H1 (cell line): ENCODE measurements at regions not wholly inside any gene's neighbourhood (a gene's known extent, or its start where the extent isn't known, plus 50 kb on each side); places are given as distances from the start of the nearest gene placed in this dataset.

ENCODE experiments used
- CTCF ChIA-PET: fragments of 300-600 bp; sonication (Branson Sonifier 250); formaldehyde crosslinking; loops from one replicate; lab custom pipeline; 2021; ENCODE audit not compliant: partially characterized antibody; lab: Charles Lee
- POLR2A ChIA-PET: fragments of 300-600 bp; sonication (Branson Sonifier 250); formaldehyde crosslinking; loops from one replicate; lab custom pipeline; 2021; ENCODE audit warnings: inconsistent platforms; ENCODE audit not compliant: partially characterized antibody; lab: Charles Lee
- DNase-seq, 2 experiments: peaks; one replicate each; pipeline versions ENCODE4 v3.0.0 to v3.0.0-alpha.2; 2010 to 2022; ENCODE audit warnings: low spot score in 2 of 2, low read depth in 1 of 2, mixed read lengths in 1 of 2
- FAIRE-seq: peaks from 2 replicates; lab custom pipeline; 2011; peaks lifted over from hg19 to GRCh38; lab: Jason Lieb, UNC
- H2AFZ ChIP-seq: 2 replicates; pipeline ENCODE4 v1.8.1; 2012; ENCODE audit warnings: low read length, inconsistent platforms
- H2AK5ac ChIP-seq: 2 replicates; pipeline ENCODE4 v1.6.1; 2013; ENCODE audit warnings: low read depth, low read length
- H2BK120ac ChIP-seq: replicated peaks from 2 replicates; pipeline ENCODE3; 2013; ENCODE audit warnings: low read depth, low read length, inconsistent platforms
- H2BK12ac ChIP-seq: 2 replicates; pipeline ENCODE4 v1.6.1; 2013; ENCODE audit warnings: low read depth, low read length
- H2BK15ac ChIP-seq: 2 replicates; pipeline ENCODE4 v1.6.1; 2013; ENCODE audit warnings: low read length
- H2BK20ac ChIP-seq: 2 replicates; pipeline ENCODE4 v1.6.1; 2013; ENCODE audit warnings: low read length
- H2BK5ac ChIP-seq: 2 replicates; pipeline ENCODE4 v1.6.1; 2013; ENCODE audit warnings: low read depth, low read length
- H3K14ac ChIP-seq: 2 replicates; pipeline ENCODE4 v1.6.1; 2013; ENCODE audit warnings: inconsistent platforms; ENCODE audit not compliant: insufficient read length
- H3K18ac ChIP-seq: 2 replicates; pipeline ENCODE4 v1.6.1; 2013; ENCODE audit warnings: low read length; ENCODE audit errors: extremely low read depth
- H3K23ac ChIP-seq: 2 replicates; pipeline ENCODE4 v1.6.1; 2013; ENCODE audit warnings: inconsistent platforms; ENCODE audit not compliant: insufficient read length
- H3K23me2 ChIP-seq: 2 replicates; pipeline ENCODE4 v1.6.1; 2013; ENCODE audit warnings: low read depth, low read length
- H3K27ac ChIP-seq: 2 replicates; pipeline ENCODE4 v1.6.1; 2011; ENCODE audit warnings: low read depth, low read length, inconsistent platforms
- H3K27me3 ChIP-seq, 4 experiments: replicated peaks in 1 of 4; 1 replicate in 1 of 4; 2 replicates in 3 of 4; pipeline versions ENCODE4 v1.6.1 to v1.8.1; 2011 to 2013; ENCODE audit warnings: low read length in 3 of 4, mild to moderate bottlenecking in 3 of 4, inconsistent platforms in 2 of 4, mixed read lengths in 2 of 4, moderate library complexity in 1 of 4; ENCODE audit not compliant: control insufficient read depth in 3 of 4, insufficient read depth in 3 of 4; ENCODE audit errors: extremely low read depth in 1 of 4
- H3K36me3 ChIP-seq, 4 experiments: 2 replicates each; pipeline versions ENCODE4 v1.6.1 to v1.8.1; 2011 to 2013; ENCODE audit warnings: mild to moderate bottlenecking in 4 of 4, low read length in 3 of 4, moderate library complexity in 2 of 4, control low read depth in 1 of 4, inconsistent platforms in 1 of 4; ENCODE audit not compliant: insufficient read depth in 4 of 4, control insufficient read depth in 2 of 4
- H3K4ac ChIP-seq: replicated peaks from 2 replicates; pipeline ENCODE3; 2013; ENCODE audit warnings: low read length, low read depth, mixed read lengths, inconsistent platforms; ENCODE audit not compliant: insufficient read length
- H3K4me1 ChIP-seq, 4 experiments: replicated peaks in 1 of 4; 1 replicate in 1 of 4; 2 replicates in 3 of 4; pipeline versions ENCODE4 v1.6.1 to v1.8.1; 2011 to 2013; ENCODE audit warnings: low read length in 3 of 4, inconsistent platforms in 2 of 4, mixed read lengths in 1 of 4; ENCODE audit not compliant: insufficient read depth in 4 of 4, control insufficient read depth in 3 of 4
- H3K4me2 ChIP-seq, 2 experiments: 2 replicates each; pipeline versions ENCODE4 v1.6.1 to v1.8.1; 2011 to 2013; ENCODE audit warnings: low read depth in 2 of 2, low read length in 2 of 2, control low read depth in 1 of 2, inconsistent platforms in 1 of 2, mild to moderate bottlenecking in 1 of 2; ENCODE audit not compliant: insufficient read depth in 1 of 2
- H3K4me3 ChIP-seq, 4 experiments: fragments of 200-600, 300-600 bp in 1 of 4; sonication (generic), shearing (Covaris generic), sonication (Bioruptor Twin) in 1 of 4; 2 replicates each; pipeline versions ENCODE4 v1.5.1 to v1.8.1; 2011 to 2016; ENCODE audit warnings: low read length in 4 of 4, low read depth in 3 of 4, control low read depth in 2 of 4, inconsistent platforms in 2 of 4, mild to moderate bottlenecking in 2 of 4, mixed read lengths in 1 of 4, moderate library complexity in 1 of 4; ENCODE audit not compliant: insufficient read depth in 2 of 4; ENCODE audit errors: extremely low read depth in 1 of 4
- H3K56ac ChIP-seq: replicated peaks from 2 replicates; pipeline ENCODE3; 2013; ENCODE audit warnings: low read depth, mild to moderate bottlenecking, mixed read lengths, low read length, inconsistent platforms; ENCODE audit not compliant: insufficient read length
- H3K79me1 ChIP-seq: 2 replicates; pipeline ENCODE4 v1.6.1; 2013; ENCODE audit warnings: low read depth, low read length, control low read depth
- H3K79me2 ChIP-seq, 2 experiments: 2 replicates each; pipeline versions ENCODE4 v1.6.1 to v1.8.1; 2012 to 2013; ENCODE audit warnings: low read length in 2 of 2, mild to moderate bottlenecking in 2 of 2, inconsistent platforms in 1 of 2; ENCODE audit not compliant: insufficient read depth in 2 of 2, control insufficient read depth in 1 of 2
- H3K9ac ChIP-seq, 4 experiments: replicated peaks in 1 of 4; 1 replicate in 1 of 4; 2 replicates in 3 of 4; pipeline versions ENCODE4 v1.6.1 to v1.8.1; 2011 to 2013; ENCODE audit warnings: low read depth in 3 of 4, low read length in 3 of 4, control low read depth in 2 of 4, mild to moderate bottlenecking in 2 of 4, moderate library complexity in 2 of 4, inconsistent platforms in 1 of 4; ENCODE audit errors: extremely low read depth in 1 of 4
- H3K9me3 ChIP-seq, 2 experiments: 2 replicates each; pipeline versions ENCODE4 v1.6.1 to v1.8.1; 2012 to 2013; ENCODE audit warnings: mild to moderate bottlenecking in 2 of 2, moderate library complexity in 2 of 2, control low read depth in 1 of 2, inconsistent platforms in 1 of 2, low read depth in 1 of 2, low read length in 1 of 2, mixed read lengths in 1 of 2; ENCODE audit not compliant: insufficient read depth in 2 of 2
- H4K20me1 ChIP-seq, 2 experiments: replicated peaks in 1 of 2; 2 replicates each; pipeline versions ENCODE3 to v1.8.1; 2011 to 2013; ENCODE audit warnings: inconsistent platforms in 2 of 2, low read length in 2 of 2, mild to moderate bottlenecking in 1 of 2; ENCODE audit not compliant: insufficient read depth in 2 of 2, control insufficient read depth in 1 of 2
- H4K5ac ChIP-seq: 2 replicates; pipeline ENCODE4 v1.6.1; 2013; ENCODE audit warnings: low read length, low read depth, mixed read lengths, inconsistent platforms; ENCODE audit not compliant: insufficient read length
- H4K8ac ChIP-seq: 2 replicates; pipeline ENCODE4 v1.8.0; 2013; ENCODE audit warnings: mild to moderate bottlenecking, moderate library complexity, low read length, inconsistent platforms; ENCODE audit not compliant: insufficient read depth; ENCODE audit errors: extremely low read depth
- H4K91ac ChIP-seq: replicated peaks from 2 replicates; pipeline ENCODE3; 2013; ENCODE audit warnings: low read length, mixed read lengths, inconsistent platforms; ENCODE audit not compliant: insufficient read length
- BACH1 ChIP-seq: IDR thresholded peaks from 2 replicates; pipeline ENCODE4 v1.6.1; 2012; ENCODE audit warnings: low read length, improper control_type of control experiment
- CEBPB ChIP-seq: IDR thresholded peaks from 2 replicates; pipeline ENCODE4 v1.6.1; 2012; ENCODE audit warnings: low read depth, low read length
- CTBP2 ChIP-seq: IDR thresholded peaks from 2 replicates; pipeline ENCODE4 v1.7.0; 2011; ENCODE audit warnings: borderline replicate concordance, mild to moderate bottlenecking, moderate library complexity, mixed read lengths, low read length; ENCODE audit not compliant: insufficient read depth, insufficient read length
- E2F6 ChIP-seq: IDR thresholded peaks from 2 replicates; pipeline ENCODE4 v1.6.1; 2012; ENCODE audit warnings: inconsistent platforms
- HDAC2 ChIP-seq, 2 experiments: fragments of 300-600 bp in 1 of 2; sonication (generic) in 1 of 2; IDR thresholded peaks; 2 replicates each; pipeline ENCODE4 v1.6.1; 2011 to 2012; ENCODE audit warnings: low read depth in 2 of 2, low read length in 2 of 2, mild to moderate bottlenecking in 2 of 2, moderate library complexity in 2 of 2, borderline replicate concordance in 1 of 2, inconsistent platforms in 1 of 2
- HDAC6 ChIP-seq: IDR thresholded peaks from one replicate; pipeline ENCODE4 v1.7.1; 2012; ENCODE audit warnings: low read depth, mild to moderate bottlenecking, inconsistent platforms, low read length, moderate library complexity
- KDM5A ChIP-seq: fragments of 200-600 bp; IDR thresholded peaks from 2 replicates; pipeline ENCODE4 v1.7.1; 2012; ENCODE audit warnings: mild to moderate bottlenecking, low read length, inconsistent platforms, mixed read lengths
- POLR2A ChIP-seq, 2 experiments: IDR thresholded peaks; 1 replicate in 1 of 2; 2 replicates in 1 of 2; pipeline ENCODE4 v1.6.1; 2011; ENCODE audit warnings: low read depth in 2 of 2, low read length in 2 of 2, mild to moderate bottlenecking in 2 of 2; ENCODE audit errors: control extremely low read depth in 1 of 2
- SIRT6 ChIP-seq: IDR thresholded peaks from one replicate; pipeline ENCODE4 v1.7.1; 2012; ENCODE audit warnings: low read length, inconsistent platforms
- SP2 ChIP-seq: IDR thresholded peaks from 2 replicates; pipeline ENCODE4 v1.6.1; 2012; ENCODE audit warnings: mild to moderate bottlenecking, low read length, inconsistent platforms
- SRF ChIP-seq: IDR thresholded peaks from 2 replicates; pipeline ENCODE4 v1.6.1; 2011; ENCODE audit warnings: mild to moderate bottlenecking, low read depth, low read length, moderate library complexity
- TEAD4 ChIP-seq: IDR thresholded peaks from 2 replicates; pipeline ENCODE4 v1.6.1; 2012; ENCODE audit warnings: low read depth, low read length, inconsistent platforms, mixed read lengths
- WGBS, 2 experiments: shearing (Covaris generic) in 1 of 2; methylation state at CpG; one replicate each; pipeline versions ENCODE4 v1.1.6 to v1.1.7; 2013 to 2015; ENCODE audit warnings: low lambda C conversion rate in 2 of 2, mixed read lengths in 2 of 2, inconsistent platforms in 1 of 2, low coverage in 1 of 2, missing lambda C conversion rate in 1 of 2; ENCODE audit not compliant: insufficient replicate concordance in 2 of 2, insufficient coverage in 1 of 2, insufficient read length in 1 of 2; ENCODE audit errors: extremely low coverage in 1 of 2, missing lambda C conversion rate in 1 of 2; 5-methylcytosine and 5-hydroxymethylcytosine counted together
- TF ChIP-seq, protein P1 (sequence below): IDR thresholded peaks from 2 replicates; pipeline ENCODE4 v1.6.1; 2011; ENCODE audit warnings: low read length, improper control_type of control experiment

- Histone ChIP-seq H2AFZ (no peak overlapping the region), H3K56ac (no peak overlapping the region), H2BK15ac (no peak overlapping the region; the same call in 1 of the 2 replicates), H2BK20ac (no peak overlapping the region), H3K23ac (no peak overlapping the region), H3K23me2 (no peaks in the 10 kb centered on the region), H3K4ac (no peak overlapping the region), H3K79me2 (no peaks in the 10 kb centered on the region), H4K5ac (no peak overlapping the region), H2BK120ac (no peak overlapping the region), H2AK5ac (no peak overlapping the region), H3K9me3 (peaks cover 0 to 5% of the 10 kb centered on the region in 2 experiments; a peak in 1 of 4 replicates), H2BK12ac (no peak overlapping the region), H3K4me1 (peaks cover 0 to 6% (median 3%) of the 10 kb centered on the region in 4 experiments; a peak in 4 of 7 replicates), H3K4me3 (no peak overlapping the region), H4K20me1 (no peaks in the 10 kb centered on the region), H3K4me2 (no peak overlapping the region), H3K79me1 (no peaks in the 10 kb centered on the region), H2BK5ac (no peak overlapping the region), H3K36me3 (no peaks in the 10 kb centered on the region), H3K18ac (no peak overlapping the region; the same call in 1 of the 2 replicates), H3K27ac (no peak overlapping the region), H3K9ac (no peak overlapping the region), H3K14ac (no peak overlapping the region), H4K8ac (no peak overlapping the region), H4K91ac (no peak overlapping the region), H3K27me3 (no peaks in the 10 kb centered on the region)
- CTCF ChIA-PET = interaction anchor here (1.3 kb wide), 1 partner anchor 156 kb away, joined by 3 read pairs; no protein-coding TSS in a partner anchor
- POLR2A ChIA-PET = no interaction called here
- 91% methylated on average over 14 of the region's 14 CpGs; no CpG with 5 or more reads in 1 of the 2 experiments for WGBS, 2 experiments
- DNase-seq = peak in 1 of 2 experiments; percentile 41
- FAIRE-seq = no peak
- TF ChIP-seq HDAC2 (IDR thresholded peaks at IDR 0.05; ENCODE audit: borderline replicate concordance in 1 of 2, low read depth in 2 of 2, low read length in 2 of 2) (no peak), POLR2A (IDR thresholded peaks at IDR 0.05; ENCODE audit: control extremely low read depth in 1 of 2, low read depth in 2 of 2, low read length in 2 of 2) (no peak), SP2 (no peak), HDAC6 (no peak), KDM5A (no peak), SIRT6 (no peak), CTBP2 (no peak), BACH1 (no peak), SRF (no peak), TEAD4 (no peak), CEBPB (no peak), E2F6 (no peak)
- TF ChIP-seq, protein P1, sequence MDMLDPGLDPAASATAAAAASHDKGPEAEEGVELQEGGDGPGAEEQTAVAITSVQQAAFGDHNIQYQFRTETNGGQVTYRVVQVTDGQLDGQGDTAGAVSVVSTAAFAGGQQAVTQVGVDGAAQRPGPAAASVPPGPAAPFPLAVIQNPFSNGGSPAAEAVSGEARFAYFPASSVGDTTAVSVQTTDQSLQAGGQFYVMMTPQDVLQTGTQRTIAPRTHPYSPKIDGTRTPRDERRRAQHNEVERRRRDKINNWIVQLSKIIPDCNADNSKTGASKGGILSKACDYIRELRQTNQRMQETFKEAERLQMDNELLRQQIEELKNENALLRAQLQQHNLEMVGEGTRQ = no peak
Measured at GRCh38 chr10:131644289-131644688, 256.5 kb upstream of the PPP2R2D start.
